HL-60/S4 (cell line): ENCODE measurements at regions not wholly inside any gene's neighbourhood (a gene's known extent, or its start where the extent isn't known, plus 50 kb on each side); places are given as distances from the start of the nearest gene placed in this dataset.

Source experiments
- in situ Hi-C: fragments of 300-500 bp; cut with MboI; formaldehyde crosslinking; loops from 2 replicates; pipeline ENCODE4 v1.14.3; 2022; ENCODE audit warnings: low sequenced_read_pairs

DNA sequence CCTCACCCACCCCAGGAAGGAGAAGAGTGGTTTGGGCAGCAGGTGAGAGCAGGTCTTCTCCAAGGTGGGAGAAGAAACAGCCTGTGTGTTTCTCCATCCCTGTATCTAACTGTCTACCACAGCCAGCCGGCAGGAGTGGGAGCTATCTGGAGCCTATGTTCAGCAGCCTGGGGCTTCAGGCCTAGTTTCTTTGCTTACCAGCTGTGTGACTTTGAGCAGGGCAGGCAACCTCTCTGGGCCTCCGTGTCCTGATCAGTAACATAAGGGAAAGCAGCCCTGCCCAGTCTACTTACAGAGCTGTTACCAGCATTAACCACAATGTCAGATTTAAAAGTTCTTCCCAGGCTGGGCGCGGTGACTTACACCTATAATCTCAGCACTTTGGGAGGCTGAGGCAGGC is 450.7 kb upstream of the ZMIZ1 start:
- in situ Hi-C loops: no loop called here

- in situ Hi-C loops: no loop called here
Observed at GRCh38 chr10:78619115-78619851, 449.5 kb upstream of the ZMIZ1 start.

GRCh38 chr10:78619896-78620295 is 448.9 kb upstream of the ZMIZ1 start:
- in situ Hi-C loops: no loop called here

DNA sequence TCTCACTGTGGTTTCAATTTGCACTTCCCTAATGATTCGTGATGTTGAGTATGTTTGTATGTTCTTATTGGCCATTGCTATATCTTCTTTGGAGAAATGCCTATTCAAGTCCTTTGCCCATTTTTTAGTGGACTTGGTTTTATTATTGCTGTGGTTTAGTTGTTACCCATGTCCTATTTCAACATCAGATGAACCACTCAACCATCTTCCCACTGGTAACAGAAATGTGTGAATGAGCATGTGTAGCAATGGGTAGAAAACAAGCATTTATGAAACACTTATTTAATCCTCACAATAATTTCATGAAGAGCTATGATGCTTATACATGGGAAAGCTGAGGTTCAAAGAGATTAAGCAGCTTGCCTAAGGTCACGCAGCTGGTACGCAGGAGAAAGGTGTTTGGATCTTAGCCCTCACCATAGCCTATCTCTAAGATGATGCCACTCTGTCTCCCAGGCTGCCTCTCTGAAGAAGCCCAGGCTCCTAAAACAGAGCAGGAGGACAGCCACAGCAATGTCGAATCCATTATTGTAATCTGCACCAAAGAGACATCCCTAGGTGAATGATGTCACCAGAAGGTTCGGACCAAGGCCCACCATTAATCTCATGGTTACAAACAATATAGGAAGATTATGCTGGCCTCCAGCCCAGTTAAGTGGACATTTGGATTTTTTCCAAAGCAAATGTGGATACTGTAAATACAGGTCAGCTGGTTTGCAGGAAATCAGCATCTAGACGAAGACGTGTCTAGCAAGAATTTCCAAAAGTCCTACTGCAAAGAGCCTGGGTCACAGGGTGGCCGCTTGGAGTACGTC is 447.6 kb upstream of the ZMIZ1 start:
- in situ Hi-C loops: no loop called here

- in situ Hi-C loops: no loop called here
Observed at GRCh38 chr10:78623578-78624215, 445.1 kb upstream of the ZMIZ1 start.

- in situ Hi-C loops: no loop called here
Observed at GRCh38 chr10:78624791-78625190, 444.0 kb upstream of the ZMIZ1 start.

DNA sequence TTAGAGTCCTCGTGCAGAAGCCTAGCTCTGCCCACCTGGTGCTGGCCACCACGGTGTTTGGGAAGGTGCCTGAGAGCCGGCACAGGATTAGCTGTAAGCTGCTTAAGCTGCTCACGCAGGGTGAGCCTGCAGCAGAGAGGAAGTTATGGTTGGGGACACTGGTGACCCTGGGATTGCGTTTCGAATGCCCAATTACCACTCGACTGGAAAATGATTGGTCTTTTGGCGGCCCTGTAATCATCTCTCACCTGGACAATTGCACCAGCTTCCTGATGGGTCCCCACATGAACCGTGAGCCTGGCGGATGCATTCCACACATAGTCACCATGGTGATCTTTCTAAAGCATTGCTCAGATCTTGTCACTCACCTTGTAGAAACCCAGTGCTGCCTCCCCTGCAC is 442.3 kb upstream of the ZMIZ1 start:
- in situ Hi-C loops: no loop called here

GRCh38 chr10:78627254-78627795 is 441.4 kb upstream of the ZMIZ1 start:
- in situ Hi-C loops: no loop called here

GRCh38 chr10:78628976-78629375 is 439.8 kb upstream of the ZMIZ1 start:
- in situ Hi-C loops: no loop called here

DNA sequence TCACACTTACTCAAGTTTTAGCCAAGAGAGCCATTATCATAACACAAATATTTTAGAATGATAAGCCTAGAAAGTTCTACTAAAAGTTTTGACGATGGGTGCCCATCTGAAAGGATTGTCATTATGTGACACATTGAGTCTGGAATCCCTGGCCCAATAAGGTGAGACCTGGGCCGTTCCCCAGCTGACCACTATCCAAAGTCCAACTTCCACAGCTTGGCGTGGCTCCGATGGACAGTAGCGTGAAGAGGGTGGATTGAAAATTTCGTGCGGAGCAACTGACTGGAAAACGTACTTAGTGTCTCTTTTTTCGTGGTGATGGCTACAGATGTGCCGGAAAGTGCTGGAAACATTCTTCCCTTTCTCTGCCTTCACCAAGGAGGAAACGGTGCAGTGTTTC is 439.0 kb upstream of the ZMIZ1 start:
- in situ Hi-C loops: no loop called here

DNA sequence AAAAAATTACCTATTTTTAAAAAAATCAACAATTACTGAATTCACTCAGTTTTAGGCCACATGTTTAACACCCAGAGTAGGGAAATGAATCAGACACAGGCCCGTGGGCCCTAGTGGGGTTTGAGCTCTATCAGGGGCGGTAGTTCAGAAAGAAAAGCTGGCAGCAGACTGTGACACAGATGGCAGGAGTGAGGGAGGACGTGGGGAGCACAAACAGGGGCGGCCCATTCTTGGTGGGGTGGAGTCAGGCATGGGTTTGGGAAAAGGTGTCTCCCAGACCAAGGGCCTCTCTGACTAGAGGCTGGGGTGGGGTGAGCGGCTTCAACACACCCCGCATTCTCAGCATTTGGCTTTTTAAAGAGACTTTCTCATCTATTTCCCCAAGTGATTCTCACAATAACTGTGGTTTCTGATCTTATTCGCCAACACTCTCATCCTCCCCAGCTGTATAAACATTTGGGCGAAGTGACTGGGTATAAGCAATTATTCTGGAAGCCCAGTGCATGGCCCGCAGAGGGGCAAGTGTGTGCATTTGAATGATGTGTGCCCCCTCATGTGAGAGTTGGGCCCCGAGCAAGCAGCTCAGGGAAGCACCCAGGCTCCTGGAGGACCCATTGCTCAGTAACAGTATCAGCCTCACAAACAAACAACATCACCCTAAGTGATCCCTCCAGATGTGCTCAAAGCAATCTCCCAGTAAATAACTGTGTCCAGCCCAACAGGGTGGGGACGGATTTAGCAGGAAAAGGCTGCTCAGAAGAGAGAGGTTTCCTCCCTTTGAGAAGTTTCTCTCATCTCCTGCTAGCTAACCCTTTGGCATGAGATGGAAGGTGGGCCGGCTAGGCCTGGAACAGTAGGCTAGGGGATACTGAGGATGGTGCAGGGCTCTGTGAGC is 437.6 kb upstream of the ZMIZ1 start:
- in situ Hi-C loops: no loop called here

- in situ Hi-C loops: no loop called here
Observed at GRCh38 chr10:78634389-78634815, 434.4 kb upstream of the ZMIZ1 start.

GRCh38 chr10:78634835-78635234 is 433.9 kb upstream of the ZMIZ1 start:
- in situ Hi-C loops: no loop called here

DNA sequence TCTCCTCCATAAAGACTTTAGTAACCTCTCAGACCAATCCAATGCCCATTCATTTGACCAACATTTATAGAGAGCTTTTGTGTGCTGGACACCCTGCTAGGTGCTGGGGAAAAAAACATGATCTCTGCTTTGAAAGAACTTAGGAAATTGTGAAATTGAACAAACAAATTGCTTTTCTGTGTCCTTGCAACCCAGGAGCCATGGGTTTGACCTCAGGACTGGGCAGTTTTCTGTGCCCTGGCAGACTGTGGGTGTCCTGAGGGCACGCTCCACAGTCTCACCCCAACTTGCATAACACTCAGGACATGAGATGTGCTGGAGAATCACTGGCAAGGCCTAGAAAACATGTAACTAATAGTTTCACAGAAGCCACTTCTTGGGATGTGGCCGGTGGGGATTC is 429.1 kb upstream of the ZMIZ1 start:
- in situ Hi-C loops: no loop called here

GRCh38 chr10:78640796-78641636 is 427.8 kb upstream of the ZMIZ1 start:
- in situ Hi-C loops: no loop called here

DNA sequence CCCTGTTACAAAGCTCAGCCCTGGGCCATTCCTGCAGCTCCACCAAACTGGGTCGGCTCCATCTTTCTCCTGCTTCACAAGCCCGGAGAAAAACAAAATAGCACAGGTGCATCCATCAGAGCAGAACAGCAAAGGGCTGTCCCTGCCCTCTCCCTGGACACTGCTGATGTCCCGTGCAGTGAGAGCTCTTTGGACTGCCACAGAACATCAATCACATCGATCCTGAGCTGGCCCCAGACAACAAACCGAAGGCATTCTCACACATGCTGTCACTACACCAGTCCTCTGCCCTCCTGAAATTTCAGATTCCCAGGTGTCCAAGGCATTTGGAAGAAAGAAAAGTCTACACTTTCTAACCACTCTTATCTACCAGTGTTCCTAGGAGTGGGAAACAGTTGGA is 427.1 kb upstream of the ZMIZ1 start:
- in situ Hi-C loops: no loop called here

GRCh38 chr10:78642269-78642816 is 426.4 kb upstream of the ZMIZ1 start:
- in situ Hi-C loops: no loop called here

GRCh38 chr10:78643513-78643912 is 425.3 kb upstream of the ZMIZ1 start:
- in situ Hi-C loops: no loop called here

DNA sequence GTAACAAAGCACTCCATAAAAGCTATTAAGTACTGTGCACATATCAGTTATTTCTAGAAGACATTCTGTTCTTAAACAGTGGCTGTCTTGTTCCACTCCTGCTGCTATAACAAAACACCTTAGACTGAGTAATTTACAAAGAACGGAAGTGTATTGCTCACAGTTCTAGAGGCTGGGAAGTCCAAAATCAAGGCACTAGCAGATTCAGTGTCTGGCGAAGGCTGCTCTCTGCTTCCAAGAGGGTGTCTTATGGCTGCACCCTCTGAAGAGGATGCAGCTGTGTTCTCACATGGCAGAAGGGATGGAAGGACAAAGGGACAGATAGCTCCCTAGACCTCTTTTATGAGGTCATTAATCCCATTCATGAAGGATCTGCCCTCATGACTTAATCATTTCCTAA is 424.2 kb upstream of the ZMIZ1 start:
- in situ Hi-C loops: no loop called here
